OCI-LY7 (cell line): ENCODE measurements at regions not wholly inside any gene's neighbourhood (a gene's known extent, or its start where the extent isn't known, plus 50 kb on each side); places are given as distances from the start of the nearest gene placed in this dataset.
"Not testable (repeated sequence)": the region's sequence is repeated elsewhere in the genome, so short reads cannot be mapped to it uniquely, and the experiment has no call there.

ENCODE experiments used
- BruUV-seq: library from RNA; stranded (reverse); fragments of 400-500 nt; replicated peaks from 2 replicates; lab custom pipeline; 2021; lab: Mats Ljungman, UMichigan
- CTCF ChIA-PET: fragments of 300-600 bp; sonication (Branson Sonifier 250); formaldehyde crosslinking; loops from one replicate; lab custom pipeline; 2022; ENCODE audit warnings: antibody characterized with exemption; ENCODE audit not compliant: unreplicated experiment; lab: Charles Lee
- POLR2A ChIA-PET: fragments of 300-600 bp; sonication (Branson Sonifier 250); formaldehyde crosslinking; loops from one replicate; lab custom pipeline; 2022; ENCODE audit warnings: antibody characterized with exemption; lab: Charles Lee
- DNase-seq: peaks from one replicate; pipeline ENCODE4 v3.0.0-alpha.2; 2015; ENCODE audit warnings: low spot score
- H2AFZ ChIP-seq: fragments of 200-600 bp; sonication (generic), shearing (Covaris generic); 2 replicates; pipeline ENCODE4 v1.6.1; 2014; ENCODE audit warnings: mild to moderate bottlenecking, antibody characterized with exemption, low read length, moderate library complexity
- H3K27ac ChIP-seq: fragments of 200-600 bp; sonication (generic); 2 replicates; pipeline ENCODE4 v1.5.1; 2014; ENCODE audit warnings: mixed run types, low read depth, mild to moderate bottlenecking, moderate library complexity, low read length, inconsistent platforms; ENCODE audit not compliant: poor library complexity, severe bottlenecking
- H3K36me3 ChIP-seq: fragments of 200-600 bp; sonication (generic); 2 replicates; pipeline ENCODE4 v1.6.1; 2014; ENCODE audit warnings: mild to moderate bottlenecking, antibody characterized with exemption, low read length, moderate library complexity, mixed read lengths; ENCODE audit not compliant: insufficient read depth
- H3K4me1 ChIP-seq: fragments of 200-600 bp; sonication (generic); 2 replicates; pipeline ENCODE4 v1.5.1; 2014; ENCODE audit warnings: mild to moderate bottlenecking, low read length; ENCODE audit not compliant: insufficient read depth, poor library complexity, severe bottlenecking
- H3K4me2 ChIP-seq: fragments of 200-600 bp; sonication (generic); 2 replicates; pipeline ENCODE4 v1.6.1; 2014; ENCODE audit warnings: mild to moderate bottlenecking, low read length
- H3K4me3 ChIP-seq: fragments of 200-600 bp; sonication (generic); 2 replicates; pipeline ENCODE4 v1.5.1; 2014; ENCODE audit warnings: mild to moderate bottlenecking, low read depth, low read length; ENCODE audit not compliant: poor library complexity, severe bottlenecking
- H3K79me2 ChIP-seq: fragments of 200-600 bp; sonication (generic); 2 replicates; pipeline ENCODE4 v1.6.1; 2016; ENCODE audit warnings: low read depth, mild to moderate bottlenecking, low read length, moderate library complexity, mixed read lengths; ENCODE audit not compliant: insufficient read depth
- H3K9me2 ChIP-seq: fragments of 200-600 bp; sonication (generic); 2 replicates; pipeline ENCODE4 v1.6.1; 2016; ENCODE audit warnings: mild to moderate bottlenecking, low read length, mixed read lengths; ENCODE audit not compliant: insufficient read depth
- H3K9me3 ChIP-seq: fragments of 200-600 bp; sonication (generic); 2 replicates; pipeline ENCODE4 v1.6.1; 2014; ENCODE audit warnings: mild to moderate bottlenecking, mixed run types, low read length, mixed read lengths
- H4K20me1 ChIP-seq: fragments of 200-600 bp; sonication (generic); 2 replicates; pipeline ENCODE4 v1.6.1; 2014; ENCODE audit warnings: mild to moderate bottlenecking, antibody characterized with exemption, low read length, moderate library complexity, mixed read lengths; ENCODE audit not compliant: insufficient read depth
- EZH2phosphoT487 ChIP-seq: fragments of 200-600 bp; sonication (generic); IDR thresholded peaks from 2 replicates; pipeline ENCODE4 v1.6.1; 2018; ENCODE audit warnings: low read depth, borderline replicate concordance, mild to moderate bottlenecking, mixed run types, antibody characterized with exemption, low read length, moderate library complexity, mixed read lengths
- intact Hi-C: fragments of 100-400 bp; cut with micrococcal nuclease; formaldehyde crosslinking; loops from one replicate; pipeline ENCODE4 v1.10.0; 2022; ENCODE audit not compliant: unreplicated experiment
- TF ChIP-seq, protein P1 (sequence below): fragments of 200-600 bp; sonication (generic); conservative IDR thresholded peaks from 2 replicates; pipeline ENCODE4 v1.5.1; 2014; ENCODE audit warnings: mild to moderate bottlenecking, antibody characterized with exemption, low read length, moderate library complexity, mixed read lengths

- H3K9me3 ChIP-seq = no peaks in the 10 kb centered on the region
- intact Hi-C loops = loop anchor here (10.0 kb wide), 1 partner anchor 468 kb away; the partner anchor contains the start of gene ZNF117
- peaks cover 5% of the 10 kb centered on the region for H3K4me1 ChIP-seq
- ChIA-PET POLR2A (interaction anchor here (0.7 to 3.4 kb wide), 3 partner anchors 10 to 13 kb away, joined by 3 to 14 read pairs (median 5); no protein-coding TSS in a partner anchor), CTCF (no interaction called here)
- no peaks in the 10 kb centered on the region for H3K9me2 ChIP-seq
- H3K4me2 ChIP-seq = no peak overlapping the region
- H2AFZ ChIP-seq = peak overlapping the region; percentile 39; the same call in 1 of the 2 replicates
- H3K79me2 ChIP-seq = no peaks in the 10 kb centered on the region
- no peaks in the 10 kb centered on the region; the same call in 1 of the 2 replicates for H3K36me3 ChIP-seq
- no peak overlapping the region for H3K4me3 ChIP-seq
- BruUV-seq = no TSS peak
- H3K27ac ChIP-seq = no peak overlapping the region
- no peaks in the 10 kb centered on the region for H4K20me1 ChIP-seq
- no peak for TF ChIP-seq EZH2phosphoT487
- TF ChIP-seq, protein P1, sequence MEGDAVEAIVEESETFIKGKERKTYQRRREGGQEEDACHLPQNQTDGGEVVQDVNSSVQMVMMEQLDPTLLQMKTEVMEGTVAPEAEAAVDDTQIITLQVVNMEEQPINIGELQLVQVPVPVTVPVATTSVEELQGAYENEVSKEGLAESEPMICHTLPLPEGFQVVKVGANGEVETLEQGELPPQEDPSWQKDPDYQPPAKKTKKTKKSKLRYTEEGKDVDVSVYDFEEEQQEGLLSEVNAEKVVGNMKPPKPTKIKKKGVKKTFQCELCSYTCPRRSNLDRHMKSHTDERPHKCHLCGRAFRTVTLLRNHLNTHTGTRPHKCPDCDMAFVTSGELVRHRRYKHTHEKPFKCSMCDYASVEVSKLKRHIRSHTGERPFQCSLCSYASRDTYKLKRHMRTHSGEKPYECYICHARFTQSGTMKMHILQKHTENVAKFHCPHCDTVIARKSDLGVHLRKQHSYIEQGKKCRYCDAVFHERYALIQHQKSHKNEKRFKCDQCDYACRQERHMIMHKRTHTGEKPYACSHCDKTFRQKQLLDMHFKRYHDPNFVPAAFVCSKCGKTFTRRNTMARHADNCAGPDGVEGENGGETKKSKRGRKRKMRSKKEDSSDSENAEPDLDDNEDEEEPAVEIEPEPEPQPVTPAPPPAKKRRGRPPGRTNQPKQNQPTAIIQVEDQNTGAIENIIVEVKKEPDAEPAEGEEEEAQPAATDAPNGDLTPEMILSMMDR = no peak
- DNase-seq = no peak
Measured at GRCh38 chr7:65463184-65463583, 89.5 kb downstream of the ZNF92 start.

DNA sequence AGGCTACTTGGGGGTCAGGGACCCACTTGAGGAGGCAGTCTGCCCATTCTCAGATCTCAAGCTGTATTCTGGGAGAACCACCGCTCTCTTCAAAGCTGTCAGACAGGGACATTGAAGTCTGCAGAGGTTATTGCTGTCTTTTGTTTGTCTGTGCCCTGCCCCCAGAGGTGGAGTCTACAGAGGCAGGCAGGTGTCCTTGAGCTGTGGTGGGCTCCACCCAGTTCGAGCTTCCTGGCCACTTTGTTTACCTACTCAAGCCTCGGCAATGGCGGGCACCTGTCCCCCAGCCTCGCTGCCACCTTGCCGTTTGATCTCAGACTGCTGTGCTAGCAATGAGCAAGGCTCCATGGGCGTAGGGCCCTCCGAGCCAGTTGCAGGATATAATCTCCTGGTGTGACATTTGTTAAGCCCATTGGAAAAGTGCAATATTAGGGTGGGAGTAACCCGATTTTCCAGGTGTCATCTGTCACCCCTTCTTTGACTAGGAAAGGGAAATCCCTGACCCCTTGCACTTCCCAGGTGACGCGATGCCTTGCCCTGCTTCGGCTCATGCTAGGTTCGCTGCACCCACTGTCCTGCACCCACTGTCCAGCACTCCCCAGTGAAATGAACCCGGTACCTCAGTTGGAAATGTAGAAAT, 96.4 kb downstream of the ZNF92 start:
- POLR2A ChIA-PET, H3K79me2 ChIP-seq, H2AFZ ChIP-seq, H3K4me2 ChIP-seq, H3K27ac ChIP-seq, CTCF ChIA-PET, H3K4me3 ChIP-seq, H4K20me1 ChIP-seq, BruUV-seq, DNase-seq, H3K9me2 ChIP-seq: not testable (repeated sequence)
- Histone ChIP-seq H3K4me1 (peaks cover 40% of the 10 kb centered on the region), H3K36me3 (peaks cover 34% of the 10 kb centered on the region), H3K9me3 (peaks cover 52% of the 10 kb centered on the region; the same call in 1 of the 2 replicates)
- intact Hi-C loops = loop anchor here (10.0 kb wide), 3 partner anchors 475 to 1155 kb away; partner anchors contain the start of genes ZNF117, ZNF273 and ZNF736

GRCh38 chr7:65471587-65471986, 97.9 kb downstream of the ZNF92 start:
- no peaks in the 10 kb centered on the region for H4K20me1 ChIP-seq
- TF ChIP-seq EZH2phosphoT487 = no peak
- TF ChIP-seq, protein P1 = no peak
- H3K27ac ChIP-seq = no peak overlapping the region
- H2AFZ ChIP-seq = no peak overlapping the region
- no peak overlapping the region for H3K4me3 ChIP-seq
- no TSS peak for BruUV-seq
- ChIA-PET POLR2A (no interaction called here), CTCF (no interaction called here)
- no peak overlapping the region for H3K4me2 ChIP-seq
- intact Hi-C loops = loop anchor here (10.0 kb wide), 2 partner anchors 567 to 1157 kb away; partner anchors contain the start of genes ZNF273 and ZNF736
- H3K36me3 ChIP-seq = peaks cover 38% of the 10 kb centered on the region
- H3K9me2 ChIP-seq = no peaks in the 10 kb centered on the region
- no peak for DNase-seq
- H3K9me3 ChIP-seq = peaks cover 60% of the 10 kb centered on the region; the same call in 1 of the 2 replicates
- H3K4me1 ChIP-seq = peaks cover 53% of the 10 kb centered on the region
- peaks cover 4% of the 10 kb centered on the region; the same call in 1 of the 2 replicates for H3K79me2 ChIP-seq
